Tibial nerve (tissue), 4 donors: ENCODE measurements at regions not wholly inside any gene's neighbourhood (a gene's known extent, or its start where the extent isn't known, plus 50 kb on each side); places are given as distances from the start of the nearest gene placed in this dataset.

Experiments used
- CTCF ChIP-seq, 5 experiments: fragments of 200-600 bp in 3 of 5; fragments of 450-650 bp in 2 of 5; sonication (generic) in 3 of 5; IDR thresholded peaks; one replicate each; pipeline ENCODE4 v1.5.1; 2016 to 2019; ENCODE audit warnings: antibody characterized with exemption in 5 of 5, mild to moderate bottlenecking in 3 of 5, moderate library complexity in 2 of 5
- EP300 ChIP-seq, 2 donors: sonication (generic); formaldehyde crosslinking; IDR thresholded peaks; one replicate each; pipeline ENCODE4 v1.6.1; 2017; ENCODE audit warnings: antibody characterized with exemption in 2 of 2, mild to moderate bottlenecking in 1 of 2
- POLR2A ChIP-seq, 2 donors: fragments of 450-650 bp; IDR thresholded peaks; one replicate each; pipeline ENCODE4 v1.6.1; 2017; ENCODE audit warnings: antibody characterized with exemption in 2 of 2, mild to moderate bottlenecking in 2 of 2, moderate library complexity in 2 of 2

GRCh38 chr7:22607180-22607579 lies 107.2 kb upstream of the STEAP1B start:
- TF ChIP-seq CTCF (IDR thresholded peaks at IDR 0.05) (no peak), POLR2A (IDR thresholded peaks at IDR 0.05) (no peak), EP300 (IDR thresholded peaks at IDR 0.05) (no peak)
